ENCODE measurements at regions not wholly inside any gene's neighbourhood (a gene's known extent, or its start where the extent isn't known, plus 50 kb on each side); places are given as distances from the start of the nearest gene placed in this dataset.

DNA sequence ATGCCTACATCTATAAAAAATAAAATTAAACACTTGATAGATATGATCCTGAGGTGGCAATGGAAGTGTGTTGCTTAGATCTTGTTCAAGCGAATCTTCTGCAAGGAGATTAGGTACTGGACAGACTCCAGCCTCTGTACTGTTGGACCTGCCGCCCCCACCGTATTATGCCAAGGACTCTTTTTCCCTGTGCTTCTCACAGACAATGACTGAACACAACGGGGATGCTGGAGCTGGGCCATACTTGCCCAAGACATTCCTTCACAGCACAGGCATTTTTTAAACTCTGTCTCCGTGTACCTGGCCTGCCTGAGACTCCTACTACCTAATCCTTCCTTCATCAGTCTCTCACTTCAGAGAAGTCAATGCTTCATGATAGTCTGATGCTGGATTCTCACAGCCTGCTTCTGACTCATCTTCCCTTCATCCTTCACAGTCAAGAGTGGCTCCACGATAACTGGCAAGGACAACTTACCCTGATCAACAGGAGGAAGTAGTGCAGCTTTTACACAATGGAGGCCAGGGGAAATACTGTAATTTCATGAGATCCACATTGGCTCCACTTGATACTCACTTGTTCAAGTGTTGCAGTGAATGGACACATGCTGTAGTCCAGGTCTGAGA is 754.6 kb upstream of the AGA start:
- Histone ChIP-seq H3K9ac (ENCODE audit: low read length) (no peak overlapping the region), H3K4me2 (ENCODE audit: low read length) (no peak overlapping the region), H3K79me1 (ENCODE audit: low read length) (peaks cover 2% of the 10 kb centered on the region), H2AK5ac (ENCODE audit: low read length) (no peak overlapping the region), H3K14ac (ENCODE audit: low read length) (no peak overlapping the region), H4K8ac (ENCODE audit: low read depth, low read length) (no peak overlapping the region), H4K12ac (ENCODE audit: low read depth, low read length) (no peak overlapping the region), H2AFZ (ENCODE audit: insufficient read depth, low read length, poor library complexity) (no peak overlapping the region), H3K18ac (ENCODE audit: low read length) (no peak overlapping the region), H3K23ac (ENCODE audit: low read length) (no peak overlapping the region), H2BK120ac (ENCODE audit: insufficient read depth, low read length, poor library complexity) (no peak overlapping the region), H3K36me3 (ENCODE audit: control insufficient read depth in 1 of 2, insufficient read depth in 2 of 2, low read length in 2 of 2) (no peaks in the 10 kb centered on the region), H4K91ac (ENCODE audit: low read depth, low read length) (no peak overlapping the region), H2BK5ac (ENCODE audit: low read depth, low read length, poor library complexity) (no peak overlapping the region), H2BK12ac (ENCODE audit: low read length) (no peak overlapping the region), H3K9me3 (ENCODE audit: insufficient read depth, low read depth, low read length) (no peaks in the 10 kb centered on the region), H3K4me1 (ENCODE audit: control insufficient read depth in 1 of 2, insufficient read depth in 2 of 2, low read length in 2 of 2) (peaks cover 0 to 3% of the 10 kb centered on the region in 2 experiments), H3K4me3 (ENCODE audit: low read depth, low read length) (no peak overlapping the region), H3K27me3 (ENCODE audit: insufficient read depth, low read length) (no peaks in the 10 kb centered on the region), H3K4ac (ENCODE audit: low read depth, low read length) (no peak overlapping the region), H3K79me2 (ENCODE audit: control insufficient read depth, insufficient read depth, low read length, poor library complexity) (no peaks in the 10 kb centered on the region), H3K27ac (ENCODE audit: low read depth, low read length) (no peak overlapping the region)
- no CpG with 5 or more reads among the region's 6 CpGs for WGBS (ENCODE audit: extremely low coverage, insufficient coverage, insufficient read length)
- no peak for DNase-seq

DNA sequence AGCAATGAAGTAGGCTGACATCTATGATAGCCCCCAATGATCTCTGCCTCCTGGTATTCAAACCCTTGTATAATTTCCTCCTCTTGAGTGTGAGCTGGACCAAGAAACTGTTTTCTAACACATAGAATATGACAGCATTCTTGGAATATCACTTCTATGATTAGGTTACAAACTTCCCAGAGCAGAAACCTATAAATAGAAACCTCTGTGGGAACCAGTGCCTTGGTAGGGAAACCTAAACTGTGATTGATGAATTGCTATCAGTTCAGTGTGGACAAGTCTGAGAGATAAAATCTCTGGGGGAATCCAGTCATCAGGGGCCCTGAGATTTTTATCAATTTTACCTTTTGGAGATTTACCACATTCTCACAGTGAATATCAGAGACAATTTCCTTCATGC is 756.5 kb upstream of the AGA start:
- Histone ChIP-seq H3K14ac (ENCODE audit: low read length) (no peak overlapping the region), H3K79me1 (ENCODE audit: low read length) (peaks cover 2% of the 10 kb centered on the region), H2AK5ac (ENCODE audit: low read length) (no peak overlapping the region), H2BK120ac (ENCODE audit: insufficient read depth, low read length, poor library complexity) (no peak overlapping the region), H3K9ac (ENCODE audit: low read length) (no peak overlapping the region), H3K9me3 (ENCODE audit: insufficient read depth, low read depth, low read length) (peaks cover 2% of the 10 kb centered on the region), H3K27me3 (ENCODE audit: insufficient read depth, low read length) (no peaks in the 10 kb centered on the region), H4K91ac (ENCODE audit: low read depth, low read length) (no peak overlapping the region), H4K12ac (ENCODE audit: low read depth, low read length) (no peak overlapping the region), H3K4me3 (ENCODE audit: low read depth, low read length) (no peak overlapping the region), H3K4me2 (ENCODE audit: low read length) (no peak overlapping the region), H3K27ac (ENCODE audit: low read depth, low read length) (peak overlapping the region; percentile 69), H3K36me3 (ENCODE audit: control insufficient read depth in 1 of 2, insufficient read depth in 2 of 2, low read length in 2 of 2) (no peaks in the 10 kb centered on the region), H2BK5ac (ENCODE audit: low read depth, low read length, poor library complexity) (no peak overlapping the region), H2AFZ (ENCODE audit: insufficient read depth, low read length, poor library complexity) (no peak overlapping the region), H3K79me2 (ENCODE audit: control insufficient read depth, insufficient read depth, low read length, poor library complexity) (no peaks in the 10 kb centered on the region), H4K8ac (ENCODE audit: low read depth, low read length) (no peak overlapping the region), H3K4ac (ENCODE audit: low read depth, low read length) (no peak overlapping the region), H3K23ac (ENCODE audit: low read length) (no peak overlapping the region), H3K18ac (ENCODE audit: low read length) (no peak overlapping the region), H2BK12ac (ENCODE audit: low read length) (no peak overlapping the region), H3K4me1 (ENCODE audit: control insufficient read depth in 1 of 2, insufficient read depth in 2 of 2, low read length in 2 of 2) (peaks cover 0 to 3% of the 10 kb centered on the region in 2 experiments)
- DNase-seq: peak in 1 of 2 donors; percentile 23

DNA sequence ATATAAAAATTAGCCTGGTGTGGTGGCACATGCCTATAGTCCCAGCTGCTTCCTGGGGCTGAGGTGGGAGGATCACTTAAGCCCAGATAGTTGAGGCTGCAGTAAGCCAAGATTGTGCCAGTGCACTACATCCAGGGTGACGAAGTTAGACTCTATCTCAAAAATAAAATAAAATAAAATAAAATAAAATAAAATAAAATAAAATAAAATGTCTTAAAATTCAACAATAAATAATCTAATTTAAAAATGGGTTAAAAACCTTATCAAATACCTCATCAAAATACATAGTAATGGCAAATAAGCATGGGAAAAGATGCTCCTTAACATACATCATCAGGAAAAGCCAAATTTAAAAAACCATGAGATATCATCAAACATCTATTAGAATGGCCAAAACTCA is 760.2 kb upstream of the AGA start:
- H3K36me3 ChIP-seq (ENCODE audit: control insufficient read depth in 1 of 2, insufficient read depth in 2 of 2, low read length in 2 of 2): no peaks in the 10 kb centered on the region
- no CpG with 5 or more reads among the region's 1 CpG for WGBS (ENCODE audit: extremely low coverage, insufficient coverage, insufficient read length)
- no peak overlapping the region for H2AFZ ChIP-seq (ENCODE audit: insufficient read depth, low read length, poor library complexity)
- H3K14ac ChIP-seq (ENCODE audit: low read length): no peak overlapping the region
- H3K79me2 ChIP-seq (ENCODE audit: control insufficient read depth, insufficient read depth, low read length, poor library complexity): no peaks in the 10 kb centered on the region
- no peak overlapping the region for H4K12ac ChIP-seq (ENCODE audit: low read depth, low read length)
- no peak overlapping the region for H3K4me2 ChIP-seq (ENCODE audit: low read length)
- no peak overlapping the region for H3K4ac ChIP-seq (ENCODE audit: low read depth, low read length)
- H3K4me1 ChIP-seq (ENCODE audit: control insufficient read depth in 1 of 2, insufficient read depth in 2 of 2, low read length in 2 of 2): peaks cover 0 to 3% of the 10 kb centered on the region in 2 experiments
- H3K4me3 ChIP-seq (ENCODE audit: low read depth, low read length): no peak overlapping the region
- H4K91ac ChIP-seq (ENCODE audit: low read depth, low read length): no peak overlapping the region
- no peak for DNase-seq
- no peak overlapping the region for H3K27ac ChIP-seq (ENCODE audit: low read depth, low read length)
- H2BK12ac ChIP-seq (ENCODE audit: low read length): no peak overlapping the region
- H2BK5ac ChIP-seq (ENCODE audit: low read depth, low read length, poor library complexity): no peak overlapping the region
- peaks cover 2% of the 10 kb centered on the region for H3K9me3 ChIP-seq (ENCODE audit: insufficient read depth, low read depth, low read length)
- no peaks in the 10 kb centered on the region for H3K27me3 ChIP-seq (ENCODE audit: insufficient read depth, low read length)
- no peak overlapping the region for H3K18ac ChIP-seq (ENCODE audit: low read length)
- H3K79me1 ChIP-seq (ENCODE audit: low read length): peaks cover 2% of the 10 kb centered on the region
- no peak overlapping the region for H3K23ac ChIP-seq (ENCODE audit: low read length)
- H4K8ac ChIP-seq (ENCODE audit: low read depth, low read length): no peak overlapping the region
- H3K9ac ChIP-seq (ENCODE audit: low read length): no peak overlapping the region
- no peak overlapping the region for H2AK5ac ChIP-seq (ENCODE audit: low read length)
- no peak overlapping the region for H2BK120ac ChIP-seq (ENCODE audit: insufficient read depth, low read length, poor library complexity)

DNA sequence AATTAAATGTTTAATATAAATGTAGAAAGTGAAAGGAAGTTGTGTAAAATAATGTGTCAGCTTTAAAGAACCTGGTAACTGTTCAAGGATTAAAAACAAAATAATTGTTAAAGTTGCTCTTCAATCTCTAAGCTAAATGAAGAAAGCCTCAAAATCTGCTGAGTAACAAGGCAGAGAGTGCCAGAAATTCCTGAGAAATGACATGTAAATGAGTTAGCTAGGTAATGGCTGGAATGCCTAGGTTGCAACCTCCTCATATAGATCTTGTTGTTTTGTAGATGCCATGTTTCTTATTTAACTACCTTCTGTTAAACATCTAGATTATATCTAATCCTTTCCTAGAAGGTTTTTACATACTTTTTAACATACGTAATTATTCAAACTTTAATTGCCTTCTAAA is 763.6 kb upstream of the AGA start:
- H3K23ac ChIP-seq (ENCODE audit: low read length): no peak overlapping the region
- H2BK5ac ChIP-seq (ENCODE audit: low read depth, low read length, poor library complexity): no peak overlapping the region
- H2BK12ac ChIP-seq (ENCODE audit: low read length): no peak overlapping the region
- no peak overlapping the region for H3K4ac ChIP-seq (ENCODE audit: low read depth, low read length)
- peak; percentile 52 to 83 for DNase-seq
- no peak overlapping the region for H4K12ac ChIP-seq (ENCODE audit: low read depth, low read length)
- H4K91ac ChIP-seq (ENCODE audit: low read depth, low read length): no peak overlapping the region
- H3K4me1 ChIP-seq (ENCODE audit: control insufficient read depth in 1 of 2, insufficient read depth in 2 of 2, low read length in 2 of 2): no peaks in the 10 kb centered on the region
- no peak overlapping the region for H4K8ac ChIP-seq (ENCODE audit: low read depth, low read length)
- H3K36me3 ChIP-seq (ENCODE audit: control insufficient read depth in 1 of 2, insufficient read depth in 2 of 2, low read length in 2 of 2): no peaks in the 10 kb centered on the region
- H2AK5ac ChIP-seq (ENCODE audit: low read length): no peak overlapping the region
- no peak overlapping the region for H3K27ac ChIP-seq (ENCODE audit: low read depth, low read length)
- no peak overlapping the region for H2BK120ac ChIP-seq (ENCODE audit: insufficient read depth, low read length, poor library complexity)
- no peak overlapping the region for H3K14ac ChIP-seq (ENCODE audit: low read length)
- no peak overlapping the region for H3K4me3 ChIP-seq (ENCODE audit: low read depth, low read length)
- no peak overlapping the region for H2AFZ ChIP-seq (ENCODE audit: insufficient read depth, low read length, poor library complexity)
- H3K18ac ChIP-seq (ENCODE audit: low read length): no peak overlapping the region
- no peak overlapping the region for H3K4me2 ChIP-seq (ENCODE audit: low read length)
- no CpG with 5 or more reads among the region's 1 CpG for WGBS (ENCODE audit: extremely low coverage, insufficient coverage, insufficient read length)
- H3K9me3 ChIP-seq (ENCODE audit: insufficient read depth, low read depth, low read length): peaks cover 2% of the 10 kb centered on the region
- no peaks in the 10 kb centered on the region for H3K79me1 ChIP-seq (ENCODE audit: low read length)
- H3K27me3 ChIP-seq (ENCODE audit: insufficient read depth, low read length): no peaks in the 10 kb centered on the region
- H3K79me2 ChIP-seq (ENCODE audit: control insufficient read depth, insufficient read depth, low read length, poor library complexity): no peaks in the 10 kb centered on the region
- H3K9ac ChIP-seq (ENCODE audit: low read length): no peak overlapping the region
